HepG2 (cell line): ENCODE measurements at regions not wholly inside any gene's neighbourhood (a gene's known extent, or its start where the extent isn't known, plus 50 kb on each side); places are given as distances from the start of the nearest gene placed in this dataset.

Experiments
- ATAC-seq: fragments of 200-7000 bp; cut with Tn5 transposase; 3 replicates; pipeline ENCODE4 v1.9.1; 2020; ENCODE audit warnings: mild to moderate bottlenecking, moderate library complexity
- BruUV-seq: library from RNA; stranded (reverse); fragments of 400-500 nt; replicated peaks from 2 replicates; lab custom pipeline; 2021; lab: Mats Ljungman, UMichigan
- CTCF ChIA-PET: fragments of 300-600 bp; formaldehyde crosslinking; extraction: SDS; loops from one replicate; lab custom pipeline; 2021; ENCODE audit warnings: low total read pairs, inconsistent platforms, low intra/inter-chr PET ratio; lab: Yijun Ruan, JAX
- POLR2A ChIA-PET: fragments of 350-600 bp; sonication (Branson Sonifier 250); formaldehyde crosslinking; loops from one replicate; lab custom pipeline; 2020; ENCODE audit warnings: antibody characterized with exemption, inconsistent platforms; lab: Yijun Ruan, JAX
- DNase-seq: peaks from one replicate; pipeline ENCODE4 v3.0.0-alpha.2; 2015; ENCODE audit warnings: low spot score
- FAIRE-seq: peaks from 3 replicates; lab custom pipeline; 2011; peaks lifted over from hg19 to GRCh38; lab: Jason Lieb, UNC
- H2AFZ ChIP-seq: one replicate; pipeline ENCODE4 v1.6.1; 2011; ENCODE audit warnings: low read length, inconsistent platforms
- H3K27ac ChIP-seq: fragments of 300-600 bp; 3 replicates; pipeline ENCODE4 v1.8.0; 2011; ENCODE audit warnings: mixed run types, mild to moderate bottlenecking, mixed read lengths, low read length, inconsistent platforms; ENCODE audit not compliant: insufficient read depth; ENCODE audit errors: extremely low read length
- H3K27me3 ChIP-seq, 2 experiments: fragments of 200-600 bp in 1 of 2; 2 replicates in 1 of 2; 3 replicates in 1 of 2; pipeline versions ENCODE4 v1.6.0 to v1.8.0; 2011; ENCODE audit warnings: low read length in 2 of 2, mild to moderate bottlenecking in 2 of 2, moderate library complexity in 2 of 2, inconsistent platforms in 1 of 2; ENCODE audit not compliant: insufficient read depth in 2 of 2, control insufficient read depth in 1 of 2
- H3K36me3 ChIP-seq, 2 experiments: fragments of 200-600 bp in 1 of 2; replicated peaks in 1 of 2; 2 replicates in 1 of 2; 3 replicates in 1 of 2; pipeline versions ENCODE4 v1.5.1 to v1.8.0; 2011; ENCODE audit warnings: low read length in 2 of 2, inconsistent platforms in 1 of 2; ENCODE audit not compliant: insufficient read depth in 2 of 2, control insufficient read depth in 1 of 2
- H3K4me1 ChIP-seq: 2 replicates; pipeline ENCODE4 v1.5.1; 2012; ENCODE audit warnings: low read length, inconsistent platforms; ENCODE audit not compliant: insufficient read depth
- H3K4me2 ChIP-seq: 2 replicates; pipeline ENCODE4 v1.6.0; 2011; ENCODE audit warnings: low read depth, low read length, inconsistent platforms
- H3K4me3 ChIP-seq, 3 experiments: fragments of 200-600 bp in 1 of 3; sonication (generic), shearing (Covaris generic) in 1 of 3; replicated peaks in 1 of 3; 2 replicates each; pipeline ENCODE4 v1.5.1; 2011 to 2016; ENCODE audit warnings: low read length in 3 of 3, inconsistent platforms in 2 of 3, low read depth in 2 of 3, mild to moderate bottlenecking in 2 of 3, control low read depth in 1 of 3, mixed read lengths in 1 of 3; ENCODE audit not compliant: insufficient read depth in 1 of 3
- H3K79me2 ChIP-seq: one replicate; pipeline ENCODE4 v1.6.1; 2011; ENCODE audit warnings: low read length, inconsistent platforms; ENCODE audit not compliant: insufficient read depth
- H3K9ac ChIP-seq: 2 replicates; pipeline ENCODE4 v1.6.0; 2011; ENCODE audit warnings: mild to moderate bottlenecking, low read depth, low read length, inconsistent platforms; ENCODE audit not compliant: insufficient read depth
- H3K9me3 ChIP-seq: 2 replicates; pipeline ENCODE4 v1.5.1; 2012; ENCODE audit warnings: mild to moderate bottlenecking, low read length
- H4K20me1 ChIP-seq: 2 replicates; pipeline ENCODE4 v1.6.0; 2011; ENCODE audit warnings: inconsistent platforms, mild to moderate bottlenecking, low read length, moderate library complexity; ENCODE audit not compliant: insufficient read depth
- ARNTL ChIP-seq: sonication (generic); formaldehyde crosslinking; IDR thresholded peaks from 2 replicates; pipeline ENCODE4 v1.4.0; 2020; ENCODE audit warnings: mild to moderate bottlenecking, missing genetic modification reagents
- ATF4 ChIP-seq, 2 experiments: fragments of 450-650 bp in 1 of 2; sonication (generic) in 1 of 2; formaldehyde crosslinking; IDR thresholded peaks; 2 replicates each; pipeline versions ENCODE4 v1.5.0 to v1.8.0; 2020 to 2022; ENCODE audit warnings: mild to moderate bottlenecking in 1 of 2, missing genetic modification reagents in 1 of 2
- BHLHE40 ChIP-seq: IDR thresholded peaks from 2 replicates; pipeline ENCODE4 v1.6.1; 2011; ENCODE audit warnings: low read length, improper control_type of control experiment
- BRCA1 ChIP-seq: sonication (generic); formaldehyde crosslinking; IDR thresholded peaks from 2 replicates; pipeline ENCODE4 v1.4.0; 2020; ENCODE audit warnings: missing genetic modification reagents
- CERS6 ChIP-seq: sonication (generic); formaldehyde crosslinking; IDR thresholded peaks from 2 replicates; pipeline ENCODE4 v1.5.0; 2020; ENCODE audit warnings: missing genetic modification reagents
- ELF3 ChIP-seq: IDR thresholded peaks from 2 replicates; pipeline ENCODE4 v1.6.1; 2016; ENCODE audit warnings: missing genetic modification reagents, missing compliant biosample characterization
- GPN1 ChIP-seq: sonication (generic); formaldehyde crosslinking; IDR thresholded peaks from 2 replicates; pipeline ENCODE4 v1.5.1; 2020; ENCODE audit warnings: missing genetic modification reagents, borderline replicate concordance
- HDAC2 ChIP-seq: sonication (generic); formaldehyde crosslinking; IDR thresholded peaks from 2 replicates; pipeline ENCODE4 v1.4.0; 2020; ENCODE audit warnings: missing genetic modification reagents
- HMG20A ChIP-seq: IDR thresholded peaks from 2 replicates; pipeline ENCODE4 v1.6.1; 2016; ENCODE audit warnings: borderline replicate concordance
- MYNN ChIP-seq: sonication (generic); formaldehyde crosslinking; IDR thresholded peaks from 2 replicates; pipeline ENCODE4 v1.4.0; 2020; ENCODE audit warnings: mild to moderate bottlenecking, low read depth, missing genetic modification reagents
- NFKBIZ ChIP-seq: IDR thresholded peaks from 2 replicates; pipeline ENCODE4 v1.6.1; 2018; ENCODE audit warnings: missing genetic modification reagents, missing compliant biosample characterization
- SALL2 ChIP-seq: sonication (generic); formaldehyde crosslinking; IDR thresholded peaks from 2 replicates; pipeline ENCODE4 v1.8.1; 2023; ENCODE audit warnings: mild to moderate bottlenecking, missing genetic modification reagents, inconsistent platforms
- TFAP4 ChIP-seq: sonication (generic); IDR thresholded peaks from 2 replicates; pipeline ENCODE4 v1.6.1; 2016; ENCODE audit warnings: low read depth, borderline replicate concordance
- ZBTB21 ChIP-seq: sonication (generic); formaldehyde crosslinking; IDR thresholded peaks from 2 replicates; pipeline ENCODE4 v1.4.0; 2020; ENCODE audit warnings: missing genetic modification reagents
- WGBS: methylation state at CpG from one replicate; pipeline ENCODE4 v1.1.6; 2017; ENCODE audit warnings: low lambda C conversion rate; 5-methylcytosine and 5-hydroxymethylcytosine counted together
- in situ Hi-C: cut with HindIII; loops from 2 replicates; pipeline ENCODE4 v1.10.0; 2017; ENCODE audit warnings: low pct_unique_long_range_greater_than_20kb; ENCODE audit not compliant: extremely low pct_ligation_motif_present
- intact Hi-C: fragments of 100-400 bp; cut with micrococcal nuclease; formaldehyde crosslinking; loops from one replicate; pipeline ENCODE4 v1.10.0; 2022; ENCODE audit not compliant: unreplicated experiment

GRCh38 chr13:85140192-85140591 lies 659.0 kb downstream of the SLITRK6 start (continued):
- TF ChIP-seq TFAP4: no peak
- no peak for TF ChIP-seq NFKBIZ (CRISPR knock-in tag)
- TF ChIP-seq HMG20A: no peak
- no peak for TF ChIP-seq BHLHE40
- TF ChIP-seq ARNTL (CRISPR knock-in tag): no peak

GRCh38 chr13:85137516-85137915 lies 661.7 kb downstream of the SLITRK6 start:
- in situ Hi-C loops: no loop called here
- TF ChIP-seq SALL2 (CRISPR knock-in tag): no peak
- no peak for TF ChIP-seq ZBTB21 (CRISPR knock-in tag)
- no peak for TF ChIP-seq BRCA1 (CRISPR knock-in tag)
- TF ChIP-seq MYNN (CRISPR knock-in tag): no peak
- TF ChIP-seq CERS6 (CRISPR knock-in tag): no peak
- TF ChIP-seq ELF3 (CRISPR knock-in tag): no peak
- no peak for TF ChIP-seq ATF4 (CRISPR knock-in tag; IDR thresholded peaks at IDR 0.05)
- TF ChIP-seq HDAC2 (CRISPR knock-in tag): no peak
- TF ChIP-seq GPN1 (CRISPR knock-in tag): no peak
- no peak for ATAC-seq
- Histone ChIP-seq H3K9me3 (no peaks in the 10 kb centered on the region), H2AFZ (no peak overlapping the region), H3K79me2 (no peaks in the 10 kb centered on the region), H3K4me3 (no peak overlapping the region), H3K4me1 (no peaks in the 10 kb centered on the region), H3K9ac (no peak overlapping the region), H3K4me2 (no peak overlapping the region), H3K27ac (no peak overlapping the region), H3K36me3 (no peaks in the 10 kb centered on the region), H4K20me1 (no peaks in the 10 kb centered on the region), H3K27me3 (no peaks in the 10 kb centered on the region; a peak in 1 of 5 replicates)
- intact Hi-C loops: no loop called here
- 0% methylated on average over 1 of the region's 1 CpG for WGBS
- no TSS peak for BruUV-seq
- FAIRE-seq: no peak
- DNase-seq: no peak
- ChIA-PET POLR2A (no interaction called here), CTCF (no interaction called here)
